ENCODE measurements at regions not wholly inside any gene's neighbourhood (a gene's known extent, or its start where the extent isn't known, plus 50 kb on each side); places are given as distances from the start of the nearest gene placed in this dataset.

DNA sequence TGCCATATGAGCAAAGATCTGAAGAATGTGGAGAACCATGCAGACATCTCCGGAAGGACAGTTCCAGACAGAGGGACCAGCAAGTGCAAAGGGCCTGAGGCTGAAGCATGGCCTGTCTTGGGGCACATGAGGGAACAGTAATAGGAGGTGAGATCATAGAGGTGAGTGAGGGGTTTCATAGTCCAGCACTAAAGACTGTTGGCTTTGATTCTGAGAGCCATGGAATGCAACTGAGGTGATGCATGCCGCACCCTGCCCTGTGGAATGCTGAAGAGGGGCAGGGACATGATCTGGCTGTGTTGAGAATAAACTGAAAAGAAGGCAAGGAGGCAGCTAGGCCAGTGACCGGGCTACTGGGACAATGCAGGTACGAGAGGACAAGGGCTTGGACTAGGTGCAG, 253.1 kb upstream of the KLF14 start:
- H3K4me1 ChIP-seq (ENCODE audit: control insufficient read depth, insufficient read depth, low read length, poor library complexity, severe bottlenecking), result peaks cover 76% of the 10 kb centered on the region
- no peak for DNase-seq
- H3K27ac ChIP-seq (ENCODE audit: insufficient read depth, low read length, poor library complexity, severe bottlenecking), result peak overlapping the region; percentile 82
- no peak overlapping the region for H3K4me3 ChIP-seq (ENCODE audit: insufficient read depth, low read depth, low read length, poor library complexity, severe bottlenecking)
- no peaks in the 10 kb centered on the region for H3K27me3 ChIP-seq (replicated peaks; ENCODE audit: control insufficient read depth, insufficient read depth, low read length, poor library complexity, severe bottlenecking)
- H3K9me3 ChIP-seq (ENCODE audit: control insufficient read depth, low read length), result no peaks in the 10 kb centered on the region
- H3K36me3 ChIP-seq (ENCODE audit: control insufficient read depth, insufficient read depth, low read length), result no peaks in the 10 kb centered on the region

DNA sequence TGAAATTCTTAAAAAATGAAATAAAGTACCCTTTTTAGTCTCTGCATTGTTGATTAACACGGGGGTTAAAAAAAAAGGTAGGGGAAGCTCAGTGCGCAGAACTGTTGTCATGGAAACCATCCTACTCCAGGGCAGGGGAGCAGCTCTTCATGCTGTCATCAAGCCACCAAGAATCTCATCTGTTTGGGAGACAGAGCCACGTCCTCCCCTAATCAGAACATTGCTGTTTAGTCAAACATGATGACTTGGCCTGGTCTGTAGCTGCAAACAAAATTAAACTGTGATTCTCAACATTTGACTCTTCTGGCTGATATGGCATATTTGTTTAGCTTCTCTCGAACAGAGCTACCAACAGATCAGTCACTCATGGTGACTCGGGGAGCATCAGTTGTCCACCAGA, 254.4 kb upstream of the KLF14 start:
- Histone ChIP-seq H3K27ac (ENCODE audit: insufficient read depth, low read length, poor library complexity, severe bottlenecking) (peak overlapping the region; percentile 82), H3K4me3 (ENCODE audit: insufficient read depth, low read depth, low read length, poor library complexity, severe bottlenecking) (no peak overlapping the region), H3K27me3 (replicated peaks; ENCODE audit: control insufficient read depth, insufficient read depth, low read length, poor library complexity, severe bottlenecking) (no peaks in the 10 kb centered on the region), H3K4me1 (ENCODE audit: control insufficient read depth, insufficient read depth, low read length, poor library complexity, severe bottlenecking) (peaks cover 66% of the 10 kb centered on the region), H3K9me3 (ENCODE audit: control insufficient read depth, low read length) (no peaks in the 10 kb centered on the region), H3K36me3 (ENCODE audit: control insufficient read depth, insufficient read depth, low read length) (no peaks in the 10 kb centered on the region)
- peak in 2 of 3 donors; percentile 35 to 44 for DNase-seq

DNA sequence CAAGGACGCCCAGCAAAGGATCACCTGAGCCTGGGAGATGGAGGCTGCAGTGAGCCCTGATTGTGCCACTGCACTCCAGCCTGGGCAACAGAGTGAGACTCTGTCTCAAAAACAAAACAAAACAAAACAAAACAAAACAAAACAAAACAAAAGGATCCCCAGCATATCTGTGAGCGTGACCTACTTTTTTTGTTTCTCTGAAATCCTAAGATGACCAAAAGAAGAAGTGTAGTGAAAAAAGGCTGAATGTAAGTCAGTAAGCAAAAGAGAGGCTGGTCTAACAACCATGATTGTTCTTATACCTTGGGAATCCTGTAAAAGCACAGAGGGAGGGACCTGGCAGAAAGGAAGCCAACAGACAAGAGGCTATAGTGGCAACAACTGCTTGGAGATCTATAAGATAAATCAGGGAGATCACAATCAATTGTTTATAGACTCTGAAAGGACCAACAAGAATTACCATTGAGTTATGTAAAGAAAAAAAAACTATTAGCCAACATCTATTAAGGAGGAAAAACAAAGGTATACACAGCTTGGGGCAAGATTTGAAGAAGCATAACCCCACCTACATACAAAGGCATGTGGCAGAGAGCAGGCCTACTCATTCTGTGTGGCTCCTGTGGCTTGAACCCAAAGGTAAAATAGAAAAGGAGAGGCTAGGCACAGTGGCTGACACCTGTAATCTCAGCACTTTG, 255.2 kb upstream of the KLF14 start:
- Histone ChIP-seq H3K4me1 (ENCODE audit: control insufficient read depth, insufficient read depth, low read length, poor library complexity, severe bottlenecking) (peaks cover 69% of the 10 kb centered on the region), H3K36me3 (ENCODE audit: control insufficient read depth, insufficient read depth, low read length) (no peaks in the 10 kb centered on the region), H3K27me3 (replicated peaks; ENCODE audit: control insufficient read depth, insufficient read depth, low read length, poor library complexity, severe bottlenecking) (no peaks in the 10 kb centered on the region), H3K27ac (ENCODE audit: insufficient read depth, low read length, poor library complexity, severe bottlenecking) (peak overlapping the region; percentile 82), H3K4me3 (ENCODE audit: insufficient read depth, low read depth, low read length, poor library complexity, severe bottlenecking) (no peak overlapping the region), H3K9me3 (ENCODE audit: control insufficient read depth, low read length) (no peaks in the 10 kb centered on the region)
- DNase-seq, result no peak

- Histone ChIP-seq H3K27ac (ENCODE audit: insufficient read depth, low read length, poor library complexity, severe bottlenecking) (peak overlapping the region; percentile 82), H3K4me3 (ENCODE audit: insufficient read depth, low read depth, low read length, poor library complexity, severe bottlenecking) (no peak overlapping the region), H3K9me3 (ENCODE audit: control insufficient read depth, low read length) (no peaks in the 10 kb centered on the region), H3K27me3 (replicated peaks; ENCODE audit: control insufficient read depth, insufficient read depth, low read length, poor library complexity, severe bottlenecking) (no peaks in the 10 kb centered on the region), H3K36me3 (ENCODE audit: control insufficient read depth, insufficient read depth, low read length) (no peaks in the 10 kb centered on the region), H3K4me1 (ENCODE audit: control insufficient read depth, insufficient read depth, low read length, poor library complexity, severe bottlenecking) (peaks cover 72% of the 10 kb centered on the region)
- DNase-seq, result peak; percentile 47 to 55 (median 54)
Measured at GRCh38 chr7:130990178-130990832, 256.3 kb upstream of the KLF14 start.

- no peak for DNase-seq
- Histone ChIP-seq H3K4me1 (ENCODE audit: control insufficient read depth, insufficient read depth, low read length, poor library complexity, severe bottlenecking) (peaks cover 72% of the 10 kb centered on the region), H3K27me3 (replicated peaks; ENCODE audit: control insufficient read depth, insufficient read depth, low read length, poor library complexity, severe bottlenecking) (no peaks in the 10 kb centered on the region), H3K4me3 (ENCODE audit: insufficient read depth, low read depth, low read length, poor library complexity, severe bottlenecking) (peak overlapping the region; percentile 2), H3K27ac (ENCODE audit: insufficient read depth, low read length, poor library complexity, severe bottlenecking) (peak overlapping the region; percentile 63), H3K36me3 (ENCODE audit: control insufficient read depth, insufficient read depth, low read length) (no peaks in the 10 kb centered on the region), H3K9me3 (ENCODE audit: control insufficient read depth, low read length) (no peaks in the 10 kb centered on the region)
Measured at GRCh38 chr7:130993671-130994365, 259.8 kb upstream of the KLF14 start.

- no peak for DNase-seq
- Histone ChIP-seq H3K9me3 (ENCODE audit: control insufficient read depth, low read length) (no peaks in the 10 kb centered on the region), H3K27me3 (replicated peaks; ENCODE audit: control insufficient read depth, insufficient read depth, low read length, poor library complexity, severe bottlenecking) (no peaks in the 10 kb centered on the region), H3K27ac (ENCODE audit: insufficient read depth, low read length, poor library complexity, severe bottlenecking) (peak overlapping the region; percentile 63), H3K4me1 (ENCODE audit: control insufficient read depth, insufficient read depth, low read length, poor library complexity, severe bottlenecking) (peaks cover 72% of the 10 kb centered on the region), H3K4me3 (ENCODE audit: insufficient read depth, low read depth, low read length, poor library complexity, severe bottlenecking) (peak overlapping the region; percentile 2), H3K36me3 (ENCODE audit: control insufficient read depth, insufficient read depth, low read length) (no peaks in the 10 kb centered on the region)
Measured at GRCh38 chr7:130994378-130995115, 260.5 kb upstream of the KLF14 start.

DNA sequence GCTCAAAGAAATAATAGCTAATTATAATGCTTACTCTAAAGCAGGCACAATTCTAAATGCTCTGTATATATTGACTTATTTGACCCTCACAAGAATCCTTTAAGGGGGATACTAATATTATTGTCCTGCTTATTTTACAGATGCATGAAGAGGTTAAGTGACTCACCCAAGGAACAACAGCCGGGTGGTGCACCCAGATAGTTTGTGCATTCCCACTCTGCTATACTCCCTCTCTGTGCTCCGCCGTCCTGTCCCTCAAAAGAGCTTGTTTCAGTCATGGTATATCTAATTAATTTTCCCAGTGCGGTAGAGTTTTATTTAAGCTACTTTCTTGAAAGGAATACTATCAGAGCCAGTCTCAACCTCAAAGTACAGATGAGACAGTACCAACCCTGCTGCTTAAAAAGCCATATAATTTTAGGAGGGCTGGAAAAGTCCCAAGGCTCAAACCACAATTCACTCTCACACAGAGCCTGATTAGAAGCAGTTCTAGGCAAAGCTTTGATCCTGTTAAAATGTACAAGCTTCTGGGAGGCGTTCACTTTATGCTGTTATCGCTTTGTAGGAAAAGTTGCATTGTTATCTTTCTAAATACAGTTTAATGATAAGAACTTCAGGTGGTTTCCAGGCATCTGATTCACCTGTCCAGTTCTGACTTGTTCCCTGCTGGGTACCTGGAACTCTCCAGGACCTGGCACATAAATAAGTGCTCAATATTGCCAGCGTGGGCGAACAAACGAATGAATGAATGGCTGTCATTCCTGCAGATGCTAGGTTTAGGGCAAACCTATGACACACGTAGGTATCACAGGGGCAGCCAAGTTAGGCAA, 261.5 kb upstream of the KLF14 start:
- H3K27ac ChIP-seq (ENCODE audit: insufficient read depth, low read length, poor library complexity, severe bottlenecking), result peak overlapping the region; percentile 63
- no peaks in the 10 kb centered on the region for H3K9me3 ChIP-seq (ENCODE audit: control insufficient read depth, low read length)
- peak overlapping the region; percentile 2 for H3K4me3 ChIP-seq (ENCODE audit: insufficient read depth, low read depth, low read length, poor library complexity, severe bottlenecking)
- H3K4me1 ChIP-seq (ENCODE audit: control insufficient read depth, insufficient read depth, low read length, poor library complexity, severe bottlenecking), result peaks cover 73% of the 10 kb centered on the region
- DNase-seq, result no peak
- no peaks in the 10 kb centered on the region for H3K27me3 ChIP-seq (replicated peaks; ENCODE audit: control insufficient read depth, insufficient read depth, low read length, poor library complexity, severe bottlenecking)
- H3K36me3 ChIP-seq (ENCODE audit: control insufficient read depth, insufficient read depth, low read length), result no peaks in the 10 kb centered on the region

GRCh38 chr7:130996205-130996832, 262.3 kb upstream of the KLF14 start:
- H3K36me3 ChIP-seq (ENCODE audit: control insufficient read depth, insufficient read depth, low read length), result no peaks in the 10 kb centered on the region
- no peak for DNase-seq
- H3K4me3 ChIP-seq (ENCODE audit: insufficient read depth, low read depth, low read length, poor library complexity, severe bottlenecking), result peak overlapping the region; percentile 27
- H3K27ac ChIP-seq (ENCODE audit: insufficient read depth, low read length, poor library complexity, severe bottlenecking), result peak overlapping the region; percentile 63
- H3K9me3 ChIP-seq (ENCODE audit: control insufficient read depth, low read length), result no peaks in the 10 kb centered on the region
- H3K27me3 ChIP-seq (replicated peaks; ENCODE audit: control insufficient read depth, insufficient read depth, low read length, poor library complexity, severe bottlenecking), result no peaks in the 10 kb centered on the region
- H3K4me1 ChIP-seq (ENCODE audit: control insufficient read depth, insufficient read depth, low read length, poor library complexity, severe bottlenecking), result peaks cover 68% of the 10 kb centered on the region

DNA sequence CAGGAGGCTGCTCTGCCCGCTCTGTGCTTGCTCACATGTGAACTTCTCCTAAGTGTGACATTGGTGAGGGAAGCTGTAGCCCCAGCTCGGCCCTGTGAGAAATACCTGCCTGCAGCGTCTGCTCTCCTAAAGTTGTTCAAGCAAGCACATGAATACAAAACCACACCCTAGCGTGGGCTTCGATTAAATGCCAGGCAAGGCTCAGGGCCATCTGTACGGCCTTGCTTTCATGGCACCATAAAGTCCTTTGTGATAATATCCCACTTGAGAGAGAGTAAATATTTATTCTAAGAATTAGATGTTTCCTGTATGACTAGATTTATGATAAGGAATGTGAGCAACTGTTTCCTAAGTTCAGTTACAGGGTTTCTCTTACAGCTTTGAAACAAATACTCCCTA, 262.8 kb upstream of the KLF14 start:
- Histone ChIP-seq H3K27me3 (replicated peaks; ENCODE audit: control insufficient read depth, insufficient read depth, low read length, poor library complexity, severe bottlenecking) (no peaks in the 10 kb centered on the region), H3K4me3 (ENCODE audit: insufficient read depth, low read depth, low read length, poor library complexity, severe bottlenecking) (peak overlapping the region; percentile 27), H3K36me3 (ENCODE audit: control insufficient read depth, insufficient read depth, low read length) (peaks cover 4% of the 10 kb centered on the region), H3K27ac (ENCODE audit: insufficient read depth, low read length, poor library complexity, severe bottlenecking) (peak overlapping the region; percentile 63), H3K9me3 (ENCODE audit: control insufficient read depth, low read length) (no peaks in the 10 kb centered on the region), H3K4me1 (ENCODE audit: control insufficient read depth, insufficient read depth, low read length, poor library complexity, severe bottlenecking) (peaks cover 66% of the 10 kb centered on the region)
- DNase-seq, result no peak
